ENCODE measurements at regions not wholly inside any gene's neighbourhood (a gene's known extent, or its start where the extent isn't known, plus 50 kb on each side); places are given as distances from the start of the nearest gene placed in this dataset.

GRCh38 chr6:119917186-119917585 is 567.6 kb upstream of the MAN1A1 start:
- TF ChIP-seq EZH2 (IDR thresholded peaks at IDR 0.05; ENCODE audit: insufficient read depth, poor library complexity, severe bottlenecking), result no peak
- TF ChIP-seq EZH2phosphoT487 (IDR thresholded peaks at IDR 0.05; ENCODE audit: insufficient read depth, low read depth), result no peak
